ENCODE measurements at regions not wholly inside any gene's neighbourhood (a gene's known extent, or its start where the extent isn't known, plus 50 kb on each side); places are given as distances from the start of the nearest gene placed in this dataset.

- no peak overlapping the region for H3K4me3 Mint-ChIP-seq
- CTCF ChIA-PET = no interaction called here
- no peak for DNase-seq
These were observed 76.8 kb upstream of the AKR1E2 start for GRCh38 chr10:4749271-4749574.

GRCh38 chr10:4748491-4749270, 77.3 kb upstream of the AKR1E2 start:
- Mint-ChIP-seq H3K4me3 (no peak overlapping the region), H3K4me1 (no peaks in the 10 kb centered on the region), H3K27ac (no peak overlapping the region), H3K36me3 (no peaks in the 10 kb centered on the region), H3K9me3 (no peaks in the 10 kb centered on the region), H3K27me3 (peaks cover 33% of the 10 kb centered on the region)
- no peak for DNase-seq
- CTCF ChIA-PET = no interaction called here

More at GRCh38 chr10:4749271-4749574, 76.8 kb upstream of the AKR1E2 start:
- H3K4me1 Mint-ChIP-seq = no peaks in the 10 kb centered on the region
- peaks cover 28% of the 10 kb centered on the region for H3K27me3 Mint-ChIP-seq
- H3K36me3 Mint-ChIP-seq = no peaks in the 10 kb centered on the region
- no peak overlapping the region for H3K27ac Mint-ChIP-seq
- H3K9me3 Mint-ChIP-seq = no peaks in the 10 kb centered on the region

GRCh38 chr10:4742217-4742616, 83.8 kb upstream of the AKR1E2 start:
- no peak overlapping the region for H3K27ac Mint-ChIP-seq
- CTCF ChIA-PET = no interaction called here
- DNase-seq = no peak

GRCh38 chr10:4740471-4740870, 85.5 kb upstream of the AKR1E2 start:
- peaks cover 16% of the 10 kb centered on the region for H3K27me3 Mint-ChIP-seq
- CTCF ChIA-PET = no interaction called here
- H3K9me3 Mint-ChIP-seq = no peaks in the 10 kb centered on the region
- no peak overlapping the region for H3K27ac Mint-ChIP-seq
- H3K4me3 Mint-ChIP-seq = no peak overlapping the region
- no peaks in the 10 kb centered on the region for H3K4me1 Mint-ChIP-seq
- no peaks in the 10 kb centered on the region for H3K36me3 Mint-ChIP-seq
- no peak for DNase-seq

More at GRCh38 chr10:4742217-4742616, 83.8 kb upstream of the AKR1E2 start:
- Mint-ChIP-seq H3K27me3 (peaks cover 24% of the 10 kb centered on the region), H3K4me1 (no peaks in the 10 kb centered on the region), H3K36me3 (no peaks in the 10 kb centered on the region), H3K4me3 (no peak overlapping the region), H3K9me3 (no peaks in the 10 kb centered on the region)

- Mint-ChIP-seq H3K27me3 (peaks cover 8% of the 10 kb centered on the region), H3K4me1 (no peaks in the 10 kb centered on the region), H3K9me3 (no peaks in the 10 kb centered on the region), H3K27ac (no peak overlapping the region), H3K4me3 (no peak overlapping the region), H3K36me3 (no peaks in the 10 kb centered on the region)
- CTCF ChIA-PET = no interaction called here
- no peak for DNase-seq
These were observed 89.4 kb upstream of the AKR1E2 start for GRCh38 chr10:4736608-4737007.

GRCh38 chr10:4736183-4736582, 89.8 kb upstream of the AKR1E2 start:
- no peaks in the 10 kb centered on the region for H3K36me3 Mint-ChIP-seq
- H3K9me3 Mint-ChIP-seq = no peaks in the 10 kb centered on the region
- DNase-seq = no peak
- H3K27me3 Mint-ChIP-seq = peaks cover 8% of the 10 kb centered on the region
- no peaks in the 10 kb centered on the region for H3K4me1 Mint-ChIP-seq
- H3K4me3 Mint-ChIP-seq = no peak overlapping the region
- no peak overlapping the region for H3K27ac Mint-ChIP-seq
- CTCF ChIA-PET = no interaction called here

GRCh38 chr10:4733843-4734224, 92.2 kb upstream of the AKR1E2 start:
- no peaks in the 10 kb centered on the region for H3K4me1 Mint-ChIP-seq
- no peaks in the 10 kb centered on the region for H3K9me3 Mint-ChIP-seq
- H3K36me3 Mint-ChIP-seq = no peaks in the 10 kb centered on the region
- CTCF ChIA-PET = no interaction called here
- no peak overlapping the region for H3K4me3 Mint-ChIP-seq
- no peak for DNase-seq
- no peak overlapping the region for H3K27ac Mint-ChIP-seq
- H3K27me3 Mint-ChIP-seq = peaks cover 8% of the 10 kb centered on the region

GRCh38 chr10:4733150-4733842, 92.7 kb upstream of the AKR1E2 start:
- no peak for DNase-seq
- Mint-ChIP-seq H3K9me3 (no peaks in the 10 kb centered on the region), H3K4me3 (no peak overlapping the region), H3K27me3 (peaks cover 4% of the 10 kb centered on the region), H3K4me1 (no peaks in the 10 kb centered on the region), H3K36me3 (no peaks in the 10 kb centered on the region), H3K27ac (no peak overlapping the region)
- CTCF ChIA-PET = interaction anchor here (0.8 kb wide), 1 partner anchor 801 kb away, joined by 3 read pairs; no protein-coding TSS in a partner anchor

- H3K4me3 Mint-ChIP-seq = no peak overlapping the region
- no peak for DNase-seq
- no peaks in the 10 kb centered on the region for H3K36me3 Mint-ChIP-seq
- H3K4me1 Mint-ChIP-seq = no peaks in the 10 kb centered on the region
- peaks cover 4% of the 10 kb centered on the region for H3K27me3 Mint-ChIP-seq
- H3K27ac Mint-ChIP-seq = no peak overlapping the region
- CTCF ChIA-PET = no interaction called here
- H3K9me3 Mint-ChIP-seq = no peaks in the 10 kb centered on the region
These were observed 95.0 kb upstream of the AKR1E2 start for GRCh38 chr10:4730998-4731397.

- Mint-ChIP-seq H3K36me3 (no peaks in the 10 kb centered on the region), H3K9me3 (no peaks in the 10 kb centered on the region), H3K4me1 (no peaks in the 10 kb centered on the region), H3K27ac (no peak overlapping the region), H3K4me3 (no peak overlapping the region), H3K27me3 (no peaks in the 10 kb centered on the region)
- no peak for DNase-seq
- CTCF ChIA-PET = no interaction called here
These were observed 99.9 kb upstream of the AKR1E2 start for GRCh38 chr10:4725917-4726606.

- no peaks in the 10 kb centered on the region for H3K9me3 Mint-ChIP-seq
- H3K4me3 Mint-ChIP-seq = no peak overlapping the region
- no peaks in the 10 kb centered on the region for H3K27me3 Mint-ChIP-seq
- no peaks in the 10 kb centered on the region for H3K36me3 Mint-ChIP-seq
- H3K4me1 Mint-ChIP-seq = no peaks in the 10 kb centered on the region
- no peak for DNase-seq
- CTCF ChIA-PET = no interaction called here
- H3K27ac Mint-ChIP-seq = no peak overlapping the region
These were observed 102.1 kb upstream of the AKR1E2 start for GRCh38 chr10:4723860-4724259.

- H3K27me3 Mint-ChIP-seq = no peaks in the 10 kb centered on the region
- no peak for DNase-seq
These were observed 103.8 kb upstream of the AKR1E2 start for GRCh38 chr10:4721999-4722753.

GRCh38 chr10:4720463-4720862, 105.5 kb upstream of the AKR1E2 start:
- CTCF ChIA-PET = no interaction called here
- DNase-seq = no peak
- Mint-ChIP-seq H3K9me3 (no peaks in the 10 kb centered on the region), H3K4me3 (no peak overlapping the region), H3K27ac (no peak overlapping the region), H3K4me1 (no peaks in the 10 kb centered on the region), H3K27me3 (no peaks in the 10 kb centered on the region), H3K36me3 (no peaks in the 10 kb centered on the region)

More at GRCh38 chr10:4721999-4722753, 103.8 kb upstream of the AKR1E2 start:
- Mint-ChIP-seq H3K9me3 (no peaks in the 10 kb centered on the region), H3K4me1 (no peaks in the 10 kb centered on the region), H3K4me3 (no peak overlapping the region), H3K27ac (no peak overlapping the region), H3K36me3 (no peaks in the 10 kb centered on the region)
- CTCF ChIA-PET = interaction anchor here (0.6 kb wide), 1 partner anchor 662 kb away, joined by 3 read pairs; no protein-coding TSS in a partner anchor

- Mint-ChIP-seq H3K4me3 (no peak overlapping the region), H3K27ac (no peak overlapping the region), H3K4me1 (no peaks in the 10 kb centered on the region), H3K36me3 (no peaks in the 10 kb centered on the region), H3K9me3 (no peaks in the 10 kb centered on the region), H3K27me3 (peaks cover 3% of the 10 kb centered on the region)
- CTCF ChIA-PET = no interaction called here
- DNase-seq = no peak
These were observed 106.3 kb upstream of the AKR1E2 start for GRCh38 chr10:4719671-4720070.
